ENCODE measurements at regions not wholly inside any gene's neighbourhood (a gene's known extent, or its start where the extent isn't known, plus 50 kb on each side); places are given as distances from the start of the nearest gene placed in this dataset.

- no peak overlapping the region for H3K4ac ChIP-seq (ENCODE audit: low read length)
- no peak overlapping the region for H2BK120ac ChIP-seq (ENCODE audit: low read depth, low read length)
- no peak overlapping the region for H3K18ac ChIP-seq (ENCODE audit: low read length)
- no peak overlapping the region for H2AFZ ChIP-seq (ENCODE audit: low read length)
- WGBS, 2 donors (ENCODE audit: extremely low coverage in 2 of 2, insufficient read length in 2 of 2, insufficient replicate concordance in 1 of 2): no CpG with 5 or more reads among the region's 1 CpG
- no peak overlapping the region for H3K9ac ChIP-seq (ENCODE audit: low read depth, low read length, poor library complexity)
- H3K79me1 ChIP-seq (ENCODE audit: low read depth, low read length): no peaks in the 10 kb centered on the region
- no peak overlapping the region for H2BK12ac ChIP-seq (ENCODE audit: low read length)
- no peaks in the 10 kb centered on the region for H3K9me3 ChIP-seq (replicated peaks in 1 of 2; ENCODE audit: control insufficient read depth in 2 of 2, insufficient read depth in 1 of 2, low read depth in 1 of 2, low read length in 2 of 2)
- no peak overlapping the region for H3K14ac ChIP-seq (ENCODE audit: low read length)
- DNase-seq (ENCODE audit: low spot score): no peak
- H3K27ac ChIP-seq (replicated peaks; ENCODE audit: low read length): no peak overlapping the region
- H3K23ac ChIP-seq (ENCODE audit: low read depth, low read length, poor library complexity): no peak overlapping the region
- H4K91ac ChIP-seq (ENCODE audit: low read depth, low read length, poor library complexity): no peak overlapping the region
- no peak overlapping the region for H2BK5ac ChIP-seq (ENCODE audit: low read length)
- H2BK15ac ChIP-seq (ENCODE audit: low read length): no peak overlapping the region
- H3K27me3 ChIP-seq (ENCODE audit: control insufficient read depth in 3 of 3, insufficient read depth in 3 of 3, low read depth in 1 of 3, low read length in 3 of 3): no peaks in the 10 kb centered on the region
- no peak overlapping the region for H3K4me3 ChIP-seq (ENCODE audit: low read length in 2 of 2)
- H4K8ac ChIP-seq (ENCODE audit: low read depth, low read length): no peak overlapping the region
- H3K4me1 ChIP-seq (ENCODE audit: control insufficient read depth in 2 of 2, insufficient read depth in 1 of 2, low read depth in 1 of 2, low read length in 2 of 2): peaks cover 0 to 5% of the 10 kb centered on the region in 2 donors
- no peak overlapping the region for H3K4me2 ChIP-seq (ENCODE audit: insufficient read depth, low read length, poor library complexity, severe bottlenecking)
- no peaks in the 10 kb centered on the region for H3K36me3 ChIP-seq (replicated peaks in 1 of 2; ENCODE audit: control insufficient read depth in 2 of 2, insufficient read depth in 2 of 2, low read length in 2 of 2)
- H2AK5ac ChIP-seq (ENCODE audit: low read depth, low read length): no peak overlapping the region
These were observed 553.7 kb downstream of the SLC4A3 start for GRCh38 chr2:220181165-220181564.

GRCh38 chr2:220182790-220183189 is 555.4 kb downstream of the SLC4A3 start:
- H3K27me3 ChIP-seq (ENCODE audit: control insufficient read depth in 3 of 3, insufficient read depth in 3 of 3, low read depth in 1 of 3, low read length in 3 of 3): no peaks in the 10 kb centered on the region
- H2BK15ac ChIP-seq (ENCODE audit: low read length): no peak overlapping the region
- no peaks in the 10 kb centered on the region for H3K36me3 ChIP-seq (replicated peaks in 1 of 2; ENCODE audit: control insufficient read depth in 2 of 2, insufficient read depth in 2 of 2, low read length in 2 of 2)
- no peak overlapping the region for H4K91ac ChIP-seq (ENCODE audit: low read depth, low read length, poor library complexity)
- no peak overlapping the region for H3K23ac ChIP-seq (ENCODE audit: low read depth, low read length, poor library complexity)
- H2AFZ ChIP-seq (ENCODE audit: low read length): no peak overlapping the region
- H2BK120ac ChIP-seq (ENCODE audit: low read depth, low read length): no peak overlapping the region
- no peak overlapping the region for H3K14ac ChIP-seq (ENCODE audit: low read length)
- H4K8ac ChIP-seq (ENCODE audit: low read depth, low read length): no peak overlapping the region
- H3K27ac ChIP-seq (replicated peaks; ENCODE audit: low read length): no peak overlapping the region
- no peak overlapping the region for H2BK5ac ChIP-seq (ENCODE audit: low read length)
- no peaks in the 10 kb centered on the region for H3K9me3 ChIP-seq (replicated peaks in 1 of 2; ENCODE audit: control insufficient read depth in 2 of 2, insufficient read depth in 1 of 2, low read depth in 1 of 2, low read length in 2 of 2)
- no CpG with 5 or more reads among the region's 3 CpGs for WGBS, 2 donors (ENCODE audit: extremely low coverage in 2 of 2, insufficient read length in 2 of 2, insufficient replicate concordance in 1 of 2)
- peaks cover 0 to 5% of the 10 kb centered on the region in 2 donors for H3K4me1 ChIP-seq (ENCODE audit: control insufficient read depth in 2 of 2, insufficient read depth in 1 of 2, low read depth in 1 of 2, low read length in 2 of 2)
- H3K4ac ChIP-seq (ENCODE audit: low read length): no peak overlapping the region
- H3K4me3 ChIP-seq (ENCODE audit: low read length in 2 of 2): no peak overlapping the region
- no peak for DNase-seq (ENCODE audit: low spot score)
- H2BK12ac ChIP-seq (ENCODE audit: low read length): no peak overlapping the region
- H3K79me1 ChIP-seq (ENCODE audit: low read depth, low read length): no peaks in the 10 kb centered on the region
- H3K4me2 ChIP-seq (ENCODE audit: insufficient read depth, low read length, poor library complexity, severe bottlenecking): no peak overlapping the region
- no peak overlapping the region for H3K9ac ChIP-seq (ENCODE audit: low read depth, low read length, poor library complexity)
- no peak overlapping the region for H3K18ac ChIP-seq (ENCODE audit: low read length)
- no peak overlapping the region for H2AK5ac ChIP-seq (ENCODE audit: low read depth, low read length)

DNA sequence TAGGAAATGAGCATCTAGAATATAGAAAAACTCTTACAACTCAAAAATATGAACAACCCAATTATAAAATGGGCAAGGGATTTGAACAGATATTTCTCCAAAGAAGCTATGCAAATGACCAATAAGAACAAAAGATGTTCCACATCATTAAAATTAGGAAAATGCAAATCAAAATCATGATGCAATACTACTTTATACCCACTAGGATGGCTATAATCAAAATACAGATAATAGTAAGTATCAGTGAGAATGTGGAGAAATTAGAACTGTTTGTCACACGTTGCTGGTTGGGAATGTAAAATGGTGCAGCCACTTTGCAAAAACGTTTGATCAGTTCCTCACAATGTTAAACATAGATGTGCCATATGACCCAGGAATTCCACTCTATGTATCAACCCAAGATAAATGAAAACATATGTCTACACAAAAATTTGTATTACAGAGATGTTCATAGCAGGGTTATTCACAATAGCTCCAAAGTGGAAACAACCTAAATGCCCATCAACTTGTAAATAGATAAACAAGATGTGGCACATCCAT is 558.4 kb downstream of the SLC4A3 start:
- Histone ChIP-seq H3K9me3 (replicated peaks in 1 of 2; ENCODE audit: control insufficient read depth in 2 of 2, insufficient read depth in 1 of 2, low read depth in 1 of 2, low read length in 2 of 2) (no peaks in the 10 kb centered on the region), H3K4me1 (ENCODE audit: control insufficient read depth in 2 of 2, insufficient read depth in 1 of 2, low read depth in 1 of 2, low read length in 2 of 2) (peaks cover 0 to 5% of the 10 kb centered on the region in 2 donors), H3K36me3 (replicated peaks in 1 of 2; ENCODE audit: control insufficient read depth in 2 of 2, insufficient read depth in 2 of 2, low read length in 2 of 2) (no peaks in the 10 kb centered on the region), H3K4me2 (ENCODE audit: insufficient read depth, low read length, poor library complexity, severe bottlenecking) (no peak overlapping the region), H2AK5ac (ENCODE audit: low read depth, low read length) (no peak overlapping the region), H3K27me3 (ENCODE audit: control insufficient read depth in 3 of 3, insufficient read depth in 3 of 3, low read depth in 1 of 3, low read length in 3 of 3) (no peaks in the 10 kb centered on the region), H2BK15ac (ENCODE audit: low read length) (no peak overlapping the region), H3K4ac (ENCODE audit: low read length) (no peak overlapping the region), H2BK12ac (ENCODE audit: low read length) (no peak overlapping the region), H3K79me1 (ENCODE audit: low read depth, low read length) (no peaks in the 10 kb centered on the region), H3K9ac (ENCODE audit: low read depth, low read length, poor library complexity) (no peak overlapping the region), H3K27ac (replicated peaks; ENCODE audit: low read length) (no peak overlapping the region), H2BK120ac (ENCODE audit: low read depth, low read length) (no peak overlapping the region), H4K91ac (ENCODE audit: low read depth, low read length, poor library complexity) (no peak overlapping the region), H3K4me3 (ENCODE audit: low read length in 2 of 2) (no peak overlapping the region), H2AFZ (ENCODE audit: low read length) (no peak overlapping the region), H4K8ac (ENCODE audit: low read depth, low read length) (no peak overlapping the region), H2BK5ac (ENCODE audit: low read length) (no peak overlapping the region), H3K23ac (ENCODE audit: low read depth, low read length, poor library complexity) (no peak overlapping the region), H3K18ac (ENCODE audit: low read length) (no peak overlapping the region), H3K14ac (ENCODE audit: low read length) (no peak overlapping the region)
- WGBS, 2 donors (ENCODE audit: extremely low coverage in 2 of 2, insufficient read length in 2 of 2, insufficient replicate concordance in 1 of 2): no CpG with 5 or more reads among the region's 2 CpGs
- DNase-seq (ENCODE audit: low spot score): no peak

GRCh38 chr2:220188031-220188430 is 560.6 kb downstream of the SLC4A3 start:
- Histone ChIP-seq H3K27ac (replicated peaks; ENCODE audit: low read length) (no peak overlapping the region), H3K4ac (ENCODE audit: low read length) (no peak overlapping the region), H2AFZ (ENCODE audit: low read length) (no peak overlapping the region), H4K91ac (ENCODE audit: low read depth, low read length, poor library complexity) (no peak overlapping the region), H3K9ac (ENCODE audit: low read depth, low read length, poor library complexity) (no peak overlapping the region), H3K36me3 (replicated peaks in 1 of 2; ENCODE audit: control insufficient read depth in 2 of 2, insufficient read depth in 2 of 2, low read length in 2 of 2) (no peaks in the 10 kb centered on the region), H4K8ac (ENCODE audit: low read depth, low read length) (no peak overlapping the region), H2BK12ac (ENCODE audit: low read length) (no peak overlapping the region), H2BK5ac (ENCODE audit: low read length) (no peak overlapping the region), H3K4me1 (ENCODE audit: control insufficient read depth in 2 of 2, insufficient read depth in 1 of 2, low read depth in 1 of 2, low read length in 2 of 2) (no peaks in the 10 kb centered on the region), H2BK15ac (ENCODE audit: low read length) (no peak overlapping the region), H3K4me3 (ENCODE audit: low read length in 2 of 2) (no peak overlapping the region), H3K9me3 (replicated peaks in 1 of 2; ENCODE audit: control insufficient read depth in 2 of 2, insufficient read depth in 1 of 2, low read depth in 1 of 2, low read length in 2 of 2) (peaks cover 0 to 5% of the 10 kb centered on the region in 2 donors), H3K18ac (ENCODE audit: low read length) (no peak overlapping the region), H3K14ac (ENCODE audit: low read length) (no peak overlapping the region), H3K4me2 (ENCODE audit: insufficient read depth, low read length, poor library complexity, severe bottlenecking) (no peak overlapping the region), H3K79me1 (ENCODE audit: low read depth, low read length) (no peaks in the 10 kb centered on the region), H2AK5ac (ENCODE audit: low read depth, low read length) (no peak overlapping the region), H2BK120ac (ENCODE audit: low read depth, low read length) (no peak overlapping the region), H3K27me3 (ENCODE audit: control insufficient read depth in 3 of 3, insufficient read depth in 3 of 3, low read depth in 1 of 3, low read length in 3 of 3) (no peaks in the 10 kb centered on the region), H3K23ac (ENCODE audit: low read depth, low read length, poor library complexity) (no peak overlapping the region)
- WGBS, 2 donors (ENCODE audit: extremely low coverage in 2 of 2, insufficient read length in 2 of 2, insufficient replicate concordance in 1 of 2): no CpG with 5 or more reads among the region's 2 CpGs
- DNase-seq (ENCODE audit: low spot score): no peak

All from neuronal stem cell (in vitro differentiated cells).